IMR-90 (cell line): ENCODE measurements at regions not wholly inside any gene's neighbourhood (a gene's known extent, or its start where the extent isn't known, plus 50 kb on each side); places are given as distances from the start of the nearest gene placed in this dataset.

Experiments
- ATAC-seq: fragments of 200-7000 bp; cut with Tn5 transposase; 2 replicates; pipeline ENCODE4 v1.9.1; 2020; ENCODE audit warnings: low read depth, mild to moderate bottlenecking, moderate library complexity
- BruUV-seq: library from RNA; stranded (reverse); fragments of 400-500 nt; replicated peaks from 2 replicates; lab custom pipeline; 2021; lab: Mats Ljungman, UMichigan
- CTCF ChIA-PET: fragments of 300-600 bp; formaldehyde crosslinking; extraction: SDS; loops from one replicate; lab custom pipeline; 2021; ENCODE audit warnings: antibody characterized with exemption; lab: Yijun Ruan, JAX
- POLR2A ChIA-PET: fragments of 300-600 bp; sonication (Branson Sonifier 250); formaldehyde crosslinking; loops from one replicate; lab custom pipeline; 2022; ENCODE audit warnings: antibody characterized with exemption; ENCODE audit not compliant: unreplicated experiment; lab: Charles Lee
- DNase-seq: peaks from one replicate; pipeline ENCODE4 v3.0.0; 2013
- H2AFZ ChIP-seq: replicated peaks from 2 replicates; pipeline ENCODE3; 2013; ENCODE audit warnings: low read length, mild to moderate bottlenecking; ENCODE audit not compliant: poor library complexity
- H2AK5ac ChIP-seq: 2 replicates; pipeline ENCODE4 v1.6.1; 2013; ENCODE audit warnings: low read depth, low read length, inconsistent platforms
- H2AK9ac ChIP-seq: replicated peaks from 2 replicates; pipeline ENCODE3; 2013; ENCODE audit warnings: mild to moderate bottlenecking, low read depth, low read length, moderate library complexity; ENCODE audit not compliant: poor library complexity
- H2BK120ac ChIP-seq: 2 replicates; pipeline ENCODE4 v1.6.1; 2013; ENCODE audit warnings: low read depth, low read length, inconsistent platforms
- H2BK15ac ChIP-seq: 3 replicates; pipeline ENCODE4 v1.6.1; 2013; ENCODE audit warnings: low read depth, low read length, inconsistent platforms
- H2BK20ac ChIP-seq: 2 replicates; pipeline ENCODE4 v1.6.1; 2013; ENCODE audit warnings: low read depth, mild to moderate bottlenecking, inconsistent platforms, low read length, moderate library complexity
- H2BK5ac ChIP-seq: 2 replicates; pipeline ENCODE4 v1.6.1; 2013; ENCODE audit warnings: mild to moderate bottlenecking, low read depth, low read length, inconsistent platforms; ENCODE audit not compliant: poor library complexity, severe bottlenecking
- H3K14ac ChIP-seq: replicated peaks from 2 replicates; pipeline ENCODE4 v1.6.1; 2013; ENCODE audit warnings: low read depth, low read length, inconsistent platforms
- H3K18ac ChIP-seq: 2 replicates; pipeline ENCODE4 v1.6.1; 2013; ENCODE audit warnings: low read depth, low read length, control low read depth
- H3K23ac ChIP-seq: 2 replicates; pipeline ENCODE4 v1.6.1; 2013; ENCODE audit warnings: low read depth, low read length, inconsistent platforms
- H3K27ac ChIP-seq: 2 replicates; pipeline ENCODE4 v1.5.1; 2013; ENCODE audit warnings: mild to moderate bottlenecking, control low read depth, low read length; ENCODE audit not compliant: insufficient read depth
- H3K27me3 ChIP-seq: 2 replicates; pipeline ENCODE4 v1.6.1; 2013; ENCODE audit warnings: low read length; ENCODE audit not compliant: control insufficient read depth, insufficient read depth
- H3K36me3 ChIP-seq: 2 replicates; pipeline ENCODE4 v1.6.1; 2013; ENCODE audit warnings: low read length, mixed read lengths; ENCODE audit not compliant: control insufficient read depth, insufficient read depth
- H3K4ac ChIP-seq: 2 replicates; pipeline ENCODE4 v1.6.1; 2013; ENCODE audit warnings: low read depth, low read length, inconsistent platforms
- H3K4me1 ChIP-seq: 2 replicates; pipeline ENCODE4 v1.6.1; 2013; ENCODE audit warnings: low read length, mixed read lengths; ENCODE audit not compliant: control insufficient read depth, insufficient read depth
- H3K4me2 ChIP-seq: 2 replicates; pipeline ENCODE4 v1.6.1; 2013; ENCODE audit warnings: low read depth, mild to moderate bottlenecking, control low read depth, low read length, moderate library complexity
- H3K4me3 ChIP-seq: 2 replicates; pipeline ENCODE4 v1.5.1; 2013; ENCODE audit warnings: low read depth, mild to moderate bottlenecking, control low read depth, low read length, moderate library complexity; ENCODE audit not compliant: insufficient read depth
- H3K56ac ChIP-seq: 2 replicates; pipeline ENCODE4 v1.6.1; 2013; ENCODE audit warnings: low read length, inconsistent platforms; ENCODE audit not compliant: insufficient read depth; ENCODE audit errors: extremely low read depth
- H3K79me1 ChIP-seq, 2 experiments: 2 replicates each; pipeline ENCODE4 v1.6.1; 2013; ENCODE audit warnings: low read length in 2 of 2, inconsistent platforms in 1 of 2, low read depth in 1 of 2
- H3K9ac ChIP-seq: 2 replicates; pipeline ENCODE4 v1.6.1; 2013; ENCODE audit warnings: low read depth, low read length, control low read depth
- H3K9me1 ChIP-seq: 2 replicates; pipeline ENCODE4 v1.6.1; 2013; ENCODE audit warnings: low read length, inconsistent platforms; ENCODE audit not compliant: insufficient read depth
- H3K9me3 ChIP-seq: 2 replicates; pipeline ENCODE4 v1.6.1; 2013; ENCODE audit warnings: low read length; ENCODE audit not compliant: control insufficient read depth, insufficient read depth
- H4K20me1 ChIP-seq: 2 replicates; pipeline ENCODE4 v1.6.1; 2013; ENCODE audit warnings: low read length, inconsistent platforms; ENCODE audit not compliant: insufficient read depth
- H4K5ac ChIP-seq: 2 replicates; pipeline ENCODE4 v1.6.1; 2013; ENCODE audit warnings: mild to moderate bottlenecking, low read depth, low read length, control low read depth
- H4K8ac ChIP-seq, 2 experiments: 2 replicates each; pipeline ENCODE4 v1.6.1; 2013; ENCODE audit warnings: low read depth in 2 of 2, low read length in 2 of 2, control low read depth in 1 of 2, inconsistent platforms in 1 of 2
- H4K91ac ChIP-seq: 2 replicates; pipeline ENCODE4 v1.6.1; 2013; ENCODE audit warnings: low read depth, low read length, inconsistent platforms; ENCODE audit not compliant: insufficient read depth
- BHLHE40 ChIP-seq: fragments of 150-350 bp; IDR thresholded peaks from 2 replicates; pipeline ENCODE4 v1.6.1; 2016; ENCODE audit warnings: mild to moderate bottlenecking, low read depth, low read length
- CEBPB ChIP-seq: IDR thresholded peaks from 2 replicates; pipeline ENCODE4 v1.6.1; 2012; ENCODE audit warnings: low read depth, low read length, improper control_type of control experiment
- CHD1 ChIP-seq: IDR thresholded peaks from 2 replicates; pipeline ENCODE4 v1.6.1; 2012; ENCODE audit warnings: low read depth, low read length, improper control_type of control experiment
- CTCF ChIP-seq: conservative IDR thresholded peaks from 2 replicates; pipeline ENCODE4 v1.5.1; 2012; ENCODE audit warnings: mild to moderate bottlenecking, low read depth, low read length, improper control_type of control experiment
- ELK1 ChIP-seq: fragments of 150-350 bp; IDR thresholded peaks from 2 replicates; pipeline ENCODE4 v1.6.1; 2016; ENCODE audit warnings: low read depth, mild to moderate bottlenecking, low read length, moderate library complexity, borderline replicate concordance
- FOS ChIP-seq: fragments of 150-350 bp; IDR thresholded peaks from 2 replicates; pipeline ENCODE4 v1.6.1; 2016; ENCODE audit warnings: low read depth, low read length
- MAFK ChIP-seq: IDR thresholded peaks from 2 replicates; pipeline ENCODE4 v1.6.1; 2012; ENCODE audit warnings: low read depth, low read length, improper control_type of control experiment
- MAZ ChIP-seq: IDR thresholded peaks from 2 replicates; pipeline ENCODE4 v1.6.1; 2012; ENCODE audit warnings: low read depth, mild to moderate bottlenecking, low read length, improper control_type of control experiment, moderate library complexity, borderline replicate concordance
- NFE2L2 ChIP-seq: fragments of 150-350 bp; IDR thresholded peaks from 2 replicates; pipeline ENCODE4 v1.6.1; 2016; ENCODE audit warnings: low read depth, mild to moderate bottlenecking, low read length
- POLR2A ChIP-seq: IDR thresholded peaks from 2 replicates; pipeline ENCODE4 v1.6.1; 2012; ENCODE audit warnings: mild to moderate bottlenecking, low read depth, low read length
- RCOR1 ChIP-seq: IDR thresholded peaks from 2 replicates; pipeline ENCODE4 v1.6.1; 2012; ENCODE audit warnings: mild to moderate bottlenecking, low read length, improper control_type of control experiment; ENCODE audit not compliant: insufficient replicate concordance
- RFX5 ChIP-seq: IDR thresholded peaks from 2 replicates; pipeline ENCODE4 v1.8.0; 2012; ENCODE audit warnings: low read depth, mild to moderate bottlenecking, low read length, moderate library complexity
- SMC3 ChIP-seq: fragments of 150-350 bp; IDR thresholded peaks from 2 replicates; pipeline ENCODE4 v1.6.1; 2016; ENCODE audit warnings: low read depth, mild to moderate bottlenecking, antibody characterized with exemption, low read length, moderate library complexity
- WGBS, 2 experiments: methylation state at CpG; one replicate each; pipeline versions ENCODE4 v1.1.5 to v1.1.7; 2013; ENCODE audit warnings: missing lambda C conversion rate in 2 of 2; ENCODE audit not compliant: insufficient read length in 1 of 2; ENCODE audit errors: extremely low coverage in 2 of 2; 5-methylcytosine and 5-hydroxymethylcytosine counted together
- dilution Hi-C: fragments of 300-500 bp; cut with HindIII; formaldehyde crosslinking; loops from one replicate; pipeline ENCODE4 v1.14.3; 2018; ENCODE audit warnings: low sequenced_read_pairs; ENCODE audit not compliant: unreplicated experiment
- in situ Hi-C: fragments of 300-500 bp; cut with MboI; formaldehyde crosslinking; loops from 3 replicates; pipeline ENCODE4 v1.14.3; 2019; ENCODE audit warnings: low sequenced_read_pairs, inconsistent platforms, mixed read lengths
- intact Hi-C: fragments of 100-400 bp; cut with micrococcal nuclease; formaldehyde crosslinking; loops from 2 replicates; pipeline ENCODE4 v1.10.0; 2022
- TF ChIP-seq, protein P1 (sequence below): fragments of 150-350 bp; IDR thresholded peaks from 2 replicates; pipeline ENCODE4 v1.6.1; 2017; ENCODE audit warnings: mild to moderate bottlenecking, antibody characterized with exemption, low read length, low read depth

GRCh38 chr16:26196802-26197201 is 505.0 kb downstream of the HS3ST4 start:
- Histone ChIP-seq H2BK20ac (no peak overlapping the region), H3K4me2 (no peak overlapping the region), H3K9ac (no peak overlapping the region), H3K27me3 (no peaks in the 10 kb centered on the region), H4K91ac (no peak overlapping the region), H3K18ac (no peak overlapping the region), H4K5ac (no peak overlapping the region), H2AFZ (no peak overlapping the region), H2BK5ac (no peak overlapping the region), H2BK15ac (no peak overlapping the region), H3K4ac (no peak overlapping the region), H3K9me3 (peaks cover 8% of the 10 kb centered on the region; the same call in 1 of the 2 replicates), H3K79me1 (no peaks in the 10 kb centered on the region), H2AK9ac (no peak overlapping the region), H4K8ac (no peak overlapping the region), H3K9me1 (no peaks in the 10 kb centered on the region), H3K27ac (no peak overlapping the region), H2BK120ac (no peak overlapping the region), H3K4me1 (no peaks in the 10 kb centered on the region), H3K4me3 (no peak overlapping the region), H3K56ac (no peak overlapping the region), H3K36me3 (no peaks in the 10 kb centered on the region), H3K23ac (no peak overlapping the region), H2AK5ac (no peak overlapping the region), H3K14ac (no peak overlapping the region), H4K20me1 (no peaks in the 10 kb centered on the region)
- no TSS peak for BruUV-seq
- dilution Hi-C loops (no loop called here), in situ Hi-C loops (no loop called here), intact Hi-C loops (no loop called here)
- ChIA-PET CTCF (no interaction called here), POLR2A (no interaction called here)
- DNase-seq = no peak
- WGBS, 2 experiments = 20% methylated on average over 1 of the region's 2 CpGs; no CpG with 5 or more reads in 1 of the 2 experiments
- TF ChIP-seq RFX5 = no peak
- no peak for TF ChIP-seq MAZ
- no peak for TF ChIP-seq ELK1
- no peak for TF ChIP-seq MAFK
- TF ChIP-seq, protein P1, sequence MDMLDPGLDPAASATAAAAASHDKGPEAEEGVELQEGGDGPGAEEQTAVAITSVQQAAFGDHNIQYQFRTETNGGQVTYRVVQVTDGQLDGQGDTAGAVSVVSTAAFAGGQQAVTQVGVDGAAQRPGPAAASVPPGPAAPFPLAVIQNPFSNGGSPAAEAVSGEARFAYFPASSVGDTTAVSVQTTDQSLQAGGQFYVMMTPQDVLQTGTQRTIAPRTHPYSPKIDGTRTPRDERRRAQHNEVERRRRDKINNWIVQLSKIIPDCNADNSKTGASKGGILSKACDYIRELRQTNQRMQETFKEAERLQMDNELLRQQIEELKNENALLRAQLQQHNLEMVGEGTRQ = no peak
- TF ChIP-seq CEBPB = no peak
- no peak for TF ChIP-seq CHD1
- TF ChIP-seq SMC3 = no peak
- TF ChIP-seq RCOR1 = no peak
- no peak for TF ChIP-seq BHLHE40
- TF ChIP-seq NFE2L2 = no peak
- TF ChIP-seq POLR2A = no peak
- TF ChIP-seq FOS = no peak
- no peak for TF ChIP-seq CTCF
- ATAC-seq = no peak
